GM18867 (cell line): ENCODE measurements at regions not wholly inside any gene's neighbourhood (a gene's known extent, or its start where the extent isn't known, plus 50 kb on each side); places are given as distances from the start of the nearest gene placed in this dataset.
"Not testable (repeated sequence)": the region's sequence is repeated elsewhere in the genome, so short reads cannot be mapped to it uniquely, and the experiment has no call there.

Experiments
- ATAC-seq: cut with Tn5 transposase; IDR thresholded peaks from one replicate; pipeline ENCODE4 v1.9.1; 2021; ENCODE audit warnings: mild to moderate bottlenecking, moderate library complexity; ENCODE audit not compliant: unreplicated experiment

DNA sequence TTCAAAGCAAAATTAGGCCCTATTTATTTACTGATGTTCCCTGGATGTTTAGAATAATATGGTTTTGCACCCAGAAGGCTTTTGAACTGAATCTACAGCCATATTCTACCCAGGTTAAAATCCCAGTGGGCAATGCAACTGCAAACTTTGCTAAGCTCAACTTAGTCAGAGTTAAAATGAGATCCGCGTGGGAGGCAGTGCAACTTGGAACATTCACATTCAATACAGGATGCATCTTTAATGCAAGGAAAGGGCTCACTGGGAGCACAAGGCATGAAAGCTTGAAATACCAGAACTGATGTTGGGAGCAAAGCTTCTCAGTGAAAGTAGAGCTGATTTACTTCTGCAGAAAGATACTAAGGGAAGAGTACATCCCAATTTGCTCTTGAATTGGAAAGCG lies 281.2 kb upstream of the DEFB112 start:
- no peak for ATAC-seq

DNA sequence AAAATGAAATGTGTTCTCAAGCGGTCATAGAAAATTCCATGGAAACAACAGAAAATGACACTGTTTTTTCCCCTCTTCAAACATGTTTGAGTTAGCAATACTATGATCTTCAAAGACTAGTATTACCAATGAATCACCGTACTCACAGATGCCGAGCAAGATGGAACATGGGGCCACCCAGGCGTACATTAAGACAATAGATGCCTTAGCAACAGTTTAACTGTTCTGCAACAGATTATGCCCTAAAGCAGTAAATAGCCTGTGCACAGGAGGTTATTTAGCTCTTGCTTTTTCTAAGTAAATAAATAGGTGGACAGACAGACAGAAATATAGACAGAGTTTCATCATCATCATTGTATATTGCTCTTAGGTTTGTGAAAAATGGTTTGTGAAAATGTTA lies 284.0 kb upstream of the DEFB112 start:
- ATAC-seq, result no peak

- ATAC-seq, result no peak
Observed at GRCh38 chr6:50337532-50338122, 287.9 kb upstream of the DEFB112 start.

- ATAC-seq, result no peak
Observed at GRCh38 chr6:50353603-50354002, 303.9 kb upstream of the DEFB112 start.

GRCh38 chr6:50358113-50358512 lies 308.4 kb upstream of the DEFB112 start:
- ATAC-seq, result no peak

GRCh38 chr6:50361641-50362331 lies 312.1 kb upstream of the DEFB112 start:
- ATAC-seq, result no peak

GRCh38 chr6:50362706-50363105 lies 313.0 kb upstream of the DEFB112 start:
- ATAC-seq, result no peak

- no peak for ATAC-seq
Observed at GRCh38 chr6:50369996-50370395, 320.3 kb upstream of the DEFB112 start.

- peak; percentile 45 for ATAC-seq
Observed at GRCh38 chr6:50380406-50381098, 330.8 kb upstream of the DEFB112 start.

GRCh38 chr6:50381099-50381415 lies 331.3 kb upstream of the DEFB112 start:
- peak; percentile 26 for ATAC-seq

- no peak for ATAC-seq
Observed at GRCh38 chr6:50390416-50390815, 322.9 kb upstream of the TFAP2D start.

DNA sequence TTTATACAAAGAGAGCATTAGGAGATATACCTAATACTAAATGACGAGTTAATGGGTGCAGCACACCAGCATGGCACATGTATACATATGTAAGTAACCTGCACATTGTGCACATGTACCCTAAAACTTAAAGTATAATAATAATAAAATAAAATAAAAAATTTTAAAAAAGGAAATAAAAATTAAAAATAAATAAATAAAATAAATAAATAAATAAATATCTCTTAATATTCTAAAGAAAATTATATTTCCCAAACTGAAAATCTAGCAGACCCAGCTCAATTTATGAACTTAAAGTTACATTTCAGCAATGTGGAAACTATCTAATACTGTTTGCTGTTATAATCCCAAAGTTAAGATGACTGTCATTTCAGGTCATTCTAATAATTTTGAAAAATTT lies 319.2 kb upstream of the TFAP2D start:
- ATAC-seq, result not testable (repeated sequence)

- no peak for ATAC-seq
Observed at GRCh38 chr6:50404643-50405042, 308.7 kb upstream of the TFAP2D start.

DNA sequence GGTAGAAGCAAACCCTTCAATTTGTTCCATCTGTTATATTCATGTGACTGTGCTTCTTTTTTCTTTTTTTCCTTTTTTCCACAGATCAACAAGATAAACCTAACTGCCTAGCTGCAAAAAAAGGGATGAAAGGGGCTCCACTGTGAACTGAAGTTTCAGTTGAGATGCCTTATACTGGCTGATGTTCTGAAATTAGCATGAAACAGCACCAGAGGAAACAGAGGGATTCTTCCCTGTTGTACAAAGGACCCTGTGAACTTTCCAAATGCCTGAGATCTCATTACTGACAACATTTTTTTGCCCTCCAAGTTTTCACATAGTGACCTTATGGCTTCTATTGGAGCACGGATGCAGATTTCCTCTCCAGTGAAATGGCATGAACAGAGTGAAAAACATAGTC lies 302.7 kb upstream of the TFAP2D start:
- ATAC-seq, result no peak

DNA sequence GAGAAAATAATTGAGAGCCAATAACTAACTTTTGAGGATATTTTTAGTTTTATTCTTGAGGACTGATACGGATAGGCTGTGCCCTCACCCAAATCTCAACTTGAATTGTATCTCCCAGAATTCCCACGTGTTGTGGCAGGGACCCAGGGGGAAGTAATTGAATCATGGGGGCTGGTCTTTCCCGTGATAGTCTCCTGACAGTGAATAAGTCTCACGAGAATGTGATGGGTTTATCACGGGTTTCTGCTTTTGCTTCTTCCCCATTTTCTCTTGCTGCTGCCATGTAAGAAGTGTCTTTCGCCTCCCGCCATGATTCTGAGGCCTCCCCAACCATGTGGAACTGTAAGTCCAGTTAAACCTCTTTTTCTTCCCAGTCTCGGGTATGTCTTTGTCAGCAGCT lies 292.3 kb upstream of the TFAP2D start:
- ATAC-seq, result not testable (repeated sequence)

- ATAC-seq, result no peak
Observed at GRCh38 chr6:50427267-50427666, 286.1 kb upstream of the TFAP2D start.

DNA sequence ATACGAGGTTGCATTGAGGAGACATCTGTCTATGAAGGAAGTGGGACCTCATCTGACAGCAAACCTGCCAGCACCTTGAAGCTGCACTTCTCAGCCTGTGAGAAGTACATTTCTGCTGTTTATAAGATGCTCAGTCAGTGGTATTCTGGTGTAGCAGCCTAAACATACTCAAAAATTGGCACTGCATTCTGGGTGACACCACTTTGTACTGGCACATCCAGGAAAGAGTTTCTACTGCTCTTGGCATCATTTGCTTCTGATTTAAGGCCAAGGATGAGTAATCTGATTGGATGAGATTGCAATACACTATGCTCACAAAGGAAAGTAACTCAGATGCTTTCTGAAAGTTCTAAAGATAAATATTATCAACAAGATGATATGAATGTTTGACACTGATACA lies 275.4 kb upstream of the TFAP2D start:
- no peak for ATAC-seq

- no peak for ATAC-seq
Observed at GRCh38 chr6:50442531-50443040, 270.7 kb upstream of the TFAP2D start.

- no peak for ATAC-seq
Observed at GRCh38 chr6:50443144-50443543, 270.2 kb upstream of the TFAP2D start.

DNA sequence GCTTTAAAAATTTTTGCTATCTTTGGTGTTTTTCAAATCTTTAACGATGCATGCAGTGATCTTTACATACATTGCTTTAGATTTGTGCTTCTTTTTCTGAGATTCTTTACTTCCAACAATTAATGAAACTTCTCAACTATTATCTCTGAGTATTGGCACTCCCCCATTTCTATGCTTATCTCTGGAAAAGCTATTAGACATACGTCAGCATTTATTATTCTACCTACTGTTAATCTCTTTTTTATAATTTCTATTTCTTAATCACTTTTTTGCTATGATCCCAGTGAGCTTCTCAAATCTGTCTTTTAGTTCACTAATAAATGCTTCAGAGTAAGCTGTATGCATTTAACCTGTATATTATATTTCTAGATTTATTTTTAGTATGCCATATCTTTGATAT lies 264.2 kb upstream of the TFAP2D start:
- no peak for ATAC-seq

DNA sequence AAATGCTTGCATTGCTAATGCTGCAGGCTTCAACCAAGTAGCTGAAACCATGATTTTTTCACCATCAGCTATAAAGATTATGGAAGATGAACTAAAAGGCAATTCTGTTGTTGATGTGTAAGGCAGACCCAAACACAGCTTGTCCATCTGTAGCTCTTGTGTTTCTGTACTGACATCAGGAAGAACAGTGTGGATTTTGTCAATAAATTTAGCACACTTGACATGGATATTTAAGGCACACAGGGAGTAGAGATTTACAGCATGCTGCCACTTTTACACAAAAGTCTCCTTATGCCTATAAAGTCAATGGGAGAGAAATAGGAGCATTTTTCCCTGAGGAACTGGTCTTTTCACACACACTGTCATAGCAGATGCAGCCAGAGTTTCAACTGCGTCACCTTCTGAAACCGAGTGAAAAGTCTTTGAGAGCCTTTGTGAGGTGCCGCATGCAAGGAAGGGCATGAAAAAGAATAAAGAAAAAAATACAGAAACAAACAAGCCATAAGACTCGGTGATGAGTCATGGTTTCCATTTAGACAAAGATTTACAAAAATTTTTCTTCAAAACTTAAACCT lies 261.4 kb upstream of the TFAP2D start:
- ATAC-seq, result no peak

DNA sequence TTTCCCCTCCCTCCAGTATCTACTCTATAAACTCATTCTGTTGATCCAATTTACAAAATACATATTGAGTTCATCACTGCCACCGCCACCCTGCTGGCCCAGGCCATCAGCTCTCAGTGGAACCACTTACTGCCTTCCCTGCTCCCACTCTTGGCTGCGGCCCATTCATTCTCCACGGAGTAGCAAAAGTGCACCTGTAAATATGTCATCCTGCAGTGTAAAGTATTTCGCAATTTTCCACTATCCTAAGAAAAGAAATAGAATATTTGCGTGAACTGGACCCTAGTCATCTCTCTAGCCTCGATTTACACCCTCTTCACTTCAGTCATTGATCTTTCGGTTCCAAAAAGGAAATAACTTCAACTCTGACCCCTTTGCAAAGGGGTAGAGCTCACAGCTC lies 258.3 kb upstream of the TFAP2D start:
- ATAC-seq, result no peak
